ENCODE measurements at regions not wholly inside any gene's neighbourhood (a gene's known extent, or its start where the extent isn't known, plus 50 kb on each side); places are given as distances from the start of the nearest gene placed in this dataset.

DNA sequence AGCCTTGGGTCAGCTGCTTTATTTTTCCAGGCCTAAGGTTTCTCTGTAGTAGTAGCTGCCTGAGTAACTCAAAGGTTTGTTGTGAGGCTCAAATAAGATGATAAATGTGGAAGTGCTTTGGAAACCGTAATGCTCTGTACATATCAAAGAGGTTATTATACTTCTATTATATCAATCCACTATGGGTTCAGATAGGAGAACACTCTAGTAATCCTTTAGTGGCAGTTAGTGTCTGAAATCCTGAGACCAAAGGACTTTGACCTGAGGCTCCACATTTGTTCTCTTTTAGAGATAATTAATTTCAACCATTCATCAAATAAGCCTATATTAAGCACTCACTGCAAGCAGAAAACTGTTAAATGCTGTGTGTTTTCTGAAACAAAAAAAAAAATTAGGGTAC is 128.6 kb upstream of the BCL6 start:
- no peak for DNase-seq (ENCODE audit: low read depth, low spot score)

DNA sequence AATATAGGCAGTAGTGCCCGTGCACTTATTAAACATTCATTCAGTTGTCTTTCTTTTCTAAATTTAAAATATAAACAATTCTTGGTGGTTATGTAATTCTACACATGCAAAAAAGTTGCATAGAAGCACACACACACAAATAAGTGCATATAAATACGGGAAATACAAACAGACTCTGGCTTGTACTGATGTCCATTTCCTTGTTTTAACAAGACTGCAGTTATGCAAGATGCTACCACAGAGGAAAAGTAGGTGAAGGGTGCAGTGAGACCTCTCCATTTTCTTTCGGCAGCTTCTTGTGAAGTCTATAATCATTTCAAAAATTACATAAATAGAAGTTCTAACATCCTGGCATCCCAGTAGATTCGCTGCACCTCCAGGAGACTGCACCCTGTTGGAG is 130.6 kb upstream of the BCL6 start:
- H3K27ac Mint-ChIP-seq (ENCODE audit: unreplicated experiment), result no peak overlapping the region
- no peaks in the 10 kb centered on the region for H3K4me1 Mint-ChIP-seq
- peaks cover 4% of the 10 kb centered on the region for H3K36me3 Mint-ChIP-seq (ENCODE audit: low read depth)
- TF ChIP-seq, protein P1, sequence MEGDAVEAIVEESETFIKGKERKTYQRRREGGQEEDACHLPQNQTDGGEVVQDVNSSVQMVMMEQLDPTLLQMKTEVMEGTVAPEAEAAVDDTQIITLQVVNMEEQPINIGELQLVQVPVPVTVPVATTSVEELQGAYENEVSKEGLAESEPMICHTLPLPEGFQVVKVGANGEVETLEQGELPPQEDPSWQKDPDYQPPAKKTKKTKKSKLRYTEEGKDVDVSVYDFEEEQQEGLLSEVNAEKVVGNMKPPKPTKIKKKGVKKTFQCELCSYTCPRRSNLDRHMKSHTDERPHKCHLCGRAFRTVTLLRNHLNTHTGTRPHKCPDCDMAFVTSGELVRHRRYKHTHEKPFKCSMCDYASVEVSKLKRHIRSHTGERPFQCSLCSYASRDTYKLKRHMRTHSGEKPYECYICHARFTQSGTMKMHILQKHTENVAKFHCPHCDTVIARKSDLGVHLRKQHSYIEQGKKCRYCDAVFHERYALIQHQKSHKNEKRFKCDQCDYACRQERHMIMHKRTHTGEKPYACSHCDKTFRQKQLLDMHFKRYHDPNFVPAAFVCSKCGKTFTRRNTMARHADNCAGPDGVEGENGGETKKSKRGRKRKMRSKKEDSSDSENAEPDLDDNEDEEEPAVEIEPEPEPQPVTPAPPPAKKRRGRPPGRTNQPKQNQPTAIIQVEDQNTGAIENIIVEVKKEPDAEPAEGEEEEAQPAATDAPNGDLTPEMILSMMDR (conservative IDR thresholded peaks at IDR 0.05), result no peak
- H3K27me3 Mint-ChIP-seq (ENCODE audit: low read depth), result no peaks in the 10 kb centered on the region
- H3K4me3 Mint-ChIP-seq, result no peak overlapping the region
- no peak for DNase-seq (ENCODE audit: low read depth, low spot score)
- H3K9me3 Mint-ChIP-seq, result no peaks in the 10 kb centered on the region

More for the DNA sequence above, 128.6 kb upstream of the BCL6 start:
- TF ChIP-seq, protein P1 (conservative IDR thresholded peaks at IDR 0.05), result no peak
- no peaks in the 10 kb centered on the region for H3K27me3 Mint-ChIP-seq (ENCODE audit: low read depth)
- H3K27ac Mint-ChIP-seq (ENCODE audit: unreplicated experiment), result no peak overlapping the region
- no peaks in the 10 kb centered on the region for H3K9me3 Mint-ChIP-seq
- peaks cover 4% of the 10 kb centered on the region for H3K36me3 Mint-ChIP-seq (ENCODE audit: low read depth)
- H3K4me1 Mint-ChIP-seq, result no peaks in the 10 kb centered on the region
- no peak overlapping the region for H3K4me3 Mint-ChIP-seq

DNA sequence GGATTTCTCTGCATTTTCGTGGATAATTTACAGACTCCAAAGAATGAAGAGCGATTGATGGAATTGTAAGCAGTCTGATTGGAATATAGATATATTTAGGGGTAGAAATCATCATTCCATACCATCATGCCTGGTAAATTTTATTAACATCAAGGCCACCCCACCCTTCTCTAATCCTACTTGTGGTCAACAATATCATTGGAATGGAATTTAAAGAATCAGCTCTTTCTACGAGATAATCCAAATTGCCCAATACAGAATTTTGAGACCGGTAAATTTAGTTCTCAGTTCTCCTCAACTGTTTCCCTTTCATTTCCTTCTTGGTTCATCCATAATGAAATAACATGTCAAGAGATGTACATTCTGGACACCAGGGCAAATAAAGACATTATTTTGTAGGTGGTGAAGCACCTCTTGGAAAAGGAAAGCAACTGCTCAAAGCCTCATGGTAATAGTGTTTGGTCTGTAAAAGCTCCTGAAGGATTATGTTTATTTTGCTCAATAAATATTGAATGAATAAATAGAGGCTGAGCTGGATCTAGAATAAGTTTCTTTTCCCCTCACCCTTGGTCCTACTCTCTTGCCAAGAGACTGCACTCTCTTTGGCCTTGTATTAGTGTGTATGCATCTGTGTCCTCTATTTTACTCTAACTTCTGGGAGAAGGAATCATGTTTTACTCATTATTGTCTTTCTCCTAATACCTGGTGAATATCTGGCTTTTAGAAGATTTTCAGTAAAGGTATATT is 133.7 kb upstream of the BCL6 start:
- H3K4me1 Mint-ChIP-seq, result no peaks in the 10 kb centered on the region
- peaks cover 6% of the 10 kb centered on the region for H3K9me3 Mint-ChIP-seq
- no peak for DNase-seq (ENCODE audit: low read depth, low spot score)
- no peaks in the 10 kb centered on the region for H3K27me3 Mint-ChIP-seq (ENCODE audit: low read depth)
- TF ChIP-seq, protein P1 (conservative IDR thresholded peaks at IDR 0.05), result no peak
- no peak overlapping the region for H3K4me3 Mint-ChIP-seq
- no peak overlapping the region for H3K27ac Mint-ChIP-seq (ENCODE audit: unreplicated experiment)
- H3K36me3 Mint-ChIP-seq (ENCODE audit: low read depth), result no peaks in the 10 kb centered on the region

DNA sequence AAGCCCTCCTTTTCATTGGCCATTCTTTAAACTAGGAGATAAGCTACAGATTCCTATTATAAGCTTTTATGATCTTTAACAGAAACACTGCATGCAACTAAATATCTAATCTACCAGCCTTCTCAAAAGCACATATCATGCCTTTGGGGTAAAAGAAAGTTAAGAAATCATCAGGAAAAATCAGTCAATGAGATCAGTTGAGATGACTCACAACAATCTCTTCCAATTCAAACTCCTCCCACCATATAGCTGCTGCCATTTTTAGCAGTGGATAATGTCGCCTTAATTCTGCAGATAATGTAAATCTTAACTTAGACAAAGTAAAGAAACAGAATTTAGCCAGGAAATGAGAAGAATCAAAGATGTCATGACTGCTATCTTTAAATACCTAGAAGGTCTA is 135.2 kb upstream of the BCL6 start:
- Mint-ChIP-seq H3K27me3 (ENCODE audit: low read depth) (no peaks in the 10 kb centered on the region), H3K4me1 (no peaks in the 10 kb centered on the region), H3K36me3 (ENCODE audit: low read depth) (no peaks in the 10 kb centered on the region), H3K9me3 (peaks cover 6% of the 10 kb centered on the region), H3K27ac (ENCODE audit: unreplicated experiment) (no peak overlapping the region), H3K4me3 (no peak overlapping the region)
- DNase-seq (ENCODE audit: low read depth, low spot score), result no peak
- TF ChIP-seq, protein P1 (conservative IDR thresholded peaks at IDR 0.05), result no peak

GRCh38 chr3:187880851-187881250 is 135.6 kb upstream of the BCL6 start:
- DNase-seq (ENCODE audit: low read depth, low spot score), result no peak
- H3K4me1 Mint-ChIP-seq, result no peaks in the 10 kb centered on the region
- no peak overlapping the region for H3K4me3 Mint-ChIP-seq
- H3K9me3 Mint-ChIP-seq, result peaks cover 6% of the 10 kb centered on the region
- no peak overlapping the region for H3K27ac Mint-ChIP-seq (ENCODE audit: unreplicated experiment)
- no peaks in the 10 kb centered on the region for H3K36me3 Mint-ChIP-seq (ENCODE audit: low read depth)
- no peaks in the 10 kb centered on the region for H3K27me3 Mint-ChIP-seq (ENCODE audit: low read depth)
- TF ChIP-seq, protein P1 (conservative IDR thresholded peaks at IDR 0.05), result no peak

All from neural crest cell (in vitro differentiated cells).